Right lobe of liver (tissue), 4 donors: ENCODE measurements at regions not wholly inside any gene's neighbourhood (a gene's known extent, or its start where the extent isn't known, plus 50 kb on each side); places are given as distances from the start of the nearest gene placed in this dataset.

Experiments
- CTCF ChIP-seq, 4 donors: fragments of 200-600 bp in 3 of 4; fragments of 450-650 bp in 1 of 4; IDR thresholded peaks; one replicate each; pipeline versions ENCODE4 v1.5.1 to v1.8.0; 2016 to 2022; ENCODE audit warnings: antibody characterized with exemption in 4 of 4, mild to moderate bottlenecking in 2 of 4
- POLR2A ChIP-seq: fragments of 450-650 bp; IDR thresholded peaks from one replicate; pipeline ENCODE4 v1.6.1; 2017; ENCODE audit warnings: antibody characterized with exemption, mild to moderate bottlenecking
- donor health status: DM: no; HTN: no; CAD: no.
- donor health status: DM: no; HTN: no; CAD: no.
- donor health status: DM: no; HTN: yes; CAD: no.

- TF ChIP-seq CTCF (IDR thresholded peaks at IDR 0.05), result no peak
- TF ChIP-seq POLR2A, result no peak
Measured at GRCh38 chr5:141793403-141793802, 84.8 kb downstream of the PCDH1 start.
